NOMO-1 treated with dmso at 0.1 percent for 144 hours (cell line): ENCODE measurements at regions not wholly inside any gene's neighbourhood (a gene's known extent, or its start where the extent isn't known, plus 50 kb on each side); places are given as distances from the start of the nearest gene placed in this dataset.

Experiments used
- DNase-seq: peaks from one replicate; lab custom pipeline; 2025; ENCODE audit not compliant: unreplicated experiment; lab: John Stamatoyannopoulos, UW

DNA sequence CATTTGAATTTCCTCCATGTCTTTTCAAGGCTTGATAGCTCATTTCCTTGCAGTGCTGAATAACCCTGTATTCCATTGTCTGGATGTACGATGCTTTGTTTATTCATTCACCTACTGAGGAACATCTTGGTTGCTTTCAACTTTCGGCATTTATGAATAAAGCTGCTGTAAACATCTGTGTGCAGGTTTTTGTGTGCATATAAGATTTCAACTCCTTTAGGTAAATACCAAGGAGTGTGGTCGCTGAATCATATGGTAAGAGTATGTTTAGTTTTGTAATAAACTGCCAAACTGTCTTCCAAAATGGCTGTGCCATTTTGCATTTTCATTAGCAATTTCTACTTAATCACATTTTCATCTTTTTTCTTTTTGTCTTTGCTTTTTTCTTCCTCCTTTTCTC lies 327.7 kb upstream of the TBX3 start:
- no peak for DNase-seq

DNA sequence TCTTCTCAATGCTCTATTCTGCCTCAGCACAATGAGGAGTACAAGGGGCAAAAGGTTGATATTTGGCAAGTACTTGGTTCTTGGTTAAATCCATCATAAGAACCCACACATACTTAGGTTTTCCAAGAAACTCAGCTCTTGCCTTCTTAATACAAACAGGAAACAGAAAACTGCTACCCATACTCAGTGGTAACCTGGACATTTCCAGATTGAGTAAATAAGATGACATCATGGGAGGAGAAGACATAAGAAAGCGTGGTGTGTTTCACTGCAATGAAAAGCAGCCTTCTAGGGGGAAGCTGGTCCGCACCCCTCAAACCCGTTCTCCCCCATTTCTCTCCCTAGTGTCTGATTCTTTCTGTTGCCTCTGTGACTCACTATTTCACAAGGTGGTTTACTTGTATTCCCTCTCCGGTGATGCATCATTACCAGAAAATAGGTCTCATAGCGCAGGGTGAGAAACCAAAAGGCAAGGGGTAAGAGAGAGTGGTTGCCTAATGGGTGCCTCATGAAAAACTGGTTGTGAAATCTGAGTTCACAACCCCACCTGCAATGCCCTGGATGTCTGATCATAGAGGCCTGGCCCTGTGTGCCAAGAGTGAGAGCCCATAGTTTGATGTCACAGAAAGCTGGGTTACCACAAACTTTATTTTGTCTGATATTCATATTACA lies 326.5 kb upstream of the TBX3 start:
- DNase-seq = no peak

DNA sequence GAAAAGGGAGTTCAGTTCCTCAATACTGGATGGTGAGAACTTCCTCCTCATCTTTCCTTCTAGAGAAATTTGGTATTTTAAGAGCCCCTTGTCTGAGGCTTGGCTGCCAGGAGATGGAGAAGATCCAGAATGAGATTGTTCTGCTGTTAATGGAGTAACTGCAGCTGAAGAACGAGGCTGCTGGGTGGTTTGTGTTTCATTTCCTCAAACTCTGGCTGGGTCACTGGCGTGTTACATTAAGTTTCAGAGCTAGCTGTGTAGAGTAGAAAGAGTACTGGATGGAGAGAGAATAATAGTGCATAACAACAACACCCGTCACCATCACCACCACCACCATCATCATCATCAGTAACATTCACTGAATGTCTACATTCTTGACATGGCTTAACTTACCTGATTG lies 325.0 kb upstream of the TBX3 start:
- DNase-seq = no peak

DNA sequence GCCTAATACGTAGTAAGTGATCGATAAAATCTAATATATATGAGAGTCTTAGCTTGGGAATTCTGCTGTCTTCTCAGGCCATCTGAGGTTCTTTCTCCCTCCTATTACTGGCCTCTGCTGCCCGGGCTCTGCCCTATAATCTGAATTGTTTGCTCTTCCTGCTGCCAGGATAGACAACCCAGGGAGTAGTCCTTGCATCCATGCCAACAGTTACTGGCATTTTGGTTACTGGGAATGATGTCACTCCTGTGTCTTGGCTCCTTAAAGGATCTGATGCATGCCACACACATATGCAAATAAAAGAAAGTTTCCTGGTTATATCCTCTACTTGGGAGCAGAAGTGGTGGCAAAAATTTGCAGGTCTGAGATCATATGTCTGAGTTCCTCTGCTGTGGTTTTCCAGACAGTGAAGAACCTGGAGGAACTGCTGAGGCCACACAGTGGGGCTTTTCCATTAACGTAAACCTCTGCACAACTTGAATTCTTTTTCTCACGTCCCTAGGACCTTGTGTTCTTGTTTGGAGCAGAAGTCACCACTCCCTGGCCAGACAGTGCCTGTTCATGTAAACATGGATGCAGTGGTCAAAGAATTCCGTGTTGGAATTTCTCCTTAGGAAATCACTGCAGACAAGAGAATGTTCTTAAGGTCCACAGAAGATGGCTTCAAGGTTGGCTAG lies 320.6 kb upstream of the TBX3 start:
- no peak for DNase-seq

DNA sequence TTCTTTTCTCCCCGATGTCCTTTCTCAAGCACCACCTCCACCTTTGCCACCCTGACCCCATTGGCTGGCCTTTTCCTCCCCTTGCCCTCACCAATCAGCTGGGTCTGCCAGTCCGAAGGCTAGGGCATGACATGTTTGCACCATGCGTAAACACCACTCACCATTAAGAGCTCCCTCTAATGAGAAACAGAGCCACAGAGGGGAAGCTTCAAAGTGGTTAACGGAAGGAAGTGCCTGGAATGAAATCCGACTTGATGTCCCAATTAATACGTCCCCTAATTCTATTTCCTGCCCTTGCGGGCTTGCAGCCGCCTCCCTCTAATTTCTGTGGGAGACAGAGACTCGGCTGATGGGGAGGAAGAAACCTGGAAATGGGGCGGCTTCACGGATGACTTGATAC lies 318.5 kb upstream of the TBX3 start:
- no peak for DNase-seq

DNA sequence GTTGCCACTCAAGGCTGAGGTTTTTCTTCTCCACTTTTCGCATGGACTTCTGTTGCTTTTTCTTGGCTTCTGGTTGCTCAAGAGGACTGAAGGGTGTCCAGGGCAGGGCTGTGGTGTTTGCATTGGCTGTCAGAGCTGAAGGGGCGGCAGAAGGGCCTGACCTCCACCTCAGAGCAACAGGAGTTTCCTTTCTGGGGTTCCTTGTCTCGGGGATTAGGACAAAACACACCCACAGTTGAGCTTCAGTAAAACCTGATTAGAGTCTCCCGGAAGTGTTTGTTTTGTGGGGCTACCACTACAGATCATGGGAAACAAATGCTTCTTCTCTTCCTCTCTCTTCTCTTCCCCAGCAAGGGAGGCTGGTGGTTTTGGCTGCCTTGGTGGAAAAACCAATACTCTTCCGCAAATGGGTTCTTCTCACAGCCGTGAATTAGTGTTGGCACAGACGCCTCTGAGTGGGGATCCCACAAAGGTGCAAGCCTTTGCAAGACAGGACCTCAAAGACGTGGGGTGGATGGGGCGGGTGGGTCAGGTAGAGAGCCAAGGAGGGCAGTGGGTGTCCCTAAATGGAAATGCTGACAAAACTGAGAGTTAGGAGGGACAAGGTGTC lies 317.7 kb upstream of the TBX3 start:
- DNase-seq = no peak

DNA sequence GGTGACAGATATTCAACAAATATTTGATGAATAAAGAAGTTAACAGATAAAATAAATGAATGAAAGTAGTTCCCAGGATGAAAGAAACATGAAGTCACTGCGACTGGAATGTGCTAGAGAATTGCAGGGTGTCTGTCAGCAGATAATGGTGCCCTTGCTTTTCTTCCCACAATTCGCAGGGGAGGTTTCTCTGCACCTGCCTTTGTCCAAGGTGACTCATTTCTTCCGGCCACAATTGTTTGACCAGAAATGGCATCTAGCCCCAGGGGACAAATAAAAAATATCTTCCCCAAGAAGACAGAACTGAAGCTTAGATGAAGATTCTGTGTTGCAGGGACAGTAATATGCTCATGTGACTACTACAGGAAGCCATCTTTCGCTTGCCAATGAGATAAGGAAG lies 316.1 kb upstream of the TBX3 start:
- no peak for DNase-seq

DNA sequence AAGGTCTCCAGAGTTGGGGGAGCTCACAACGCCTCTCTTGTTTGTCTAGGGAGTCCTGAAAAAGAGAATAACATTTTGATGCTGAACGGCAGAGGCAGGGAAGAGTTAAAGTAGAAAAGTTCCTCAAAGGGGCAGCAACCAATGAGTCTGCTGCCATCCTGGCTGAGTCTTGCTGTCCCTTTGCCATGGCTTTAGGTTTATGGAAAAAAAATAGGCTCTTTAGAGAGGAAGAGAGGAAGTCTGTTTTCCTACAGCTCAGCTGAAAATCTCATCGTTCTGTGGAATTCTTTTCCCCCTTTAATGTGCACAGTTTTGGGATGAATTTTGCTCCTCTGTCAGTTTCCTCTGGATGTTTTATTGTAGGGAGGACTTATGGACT lies 314.8 kb upstream of the TBX3 start:
- no peak for DNase-seq

DNA sequence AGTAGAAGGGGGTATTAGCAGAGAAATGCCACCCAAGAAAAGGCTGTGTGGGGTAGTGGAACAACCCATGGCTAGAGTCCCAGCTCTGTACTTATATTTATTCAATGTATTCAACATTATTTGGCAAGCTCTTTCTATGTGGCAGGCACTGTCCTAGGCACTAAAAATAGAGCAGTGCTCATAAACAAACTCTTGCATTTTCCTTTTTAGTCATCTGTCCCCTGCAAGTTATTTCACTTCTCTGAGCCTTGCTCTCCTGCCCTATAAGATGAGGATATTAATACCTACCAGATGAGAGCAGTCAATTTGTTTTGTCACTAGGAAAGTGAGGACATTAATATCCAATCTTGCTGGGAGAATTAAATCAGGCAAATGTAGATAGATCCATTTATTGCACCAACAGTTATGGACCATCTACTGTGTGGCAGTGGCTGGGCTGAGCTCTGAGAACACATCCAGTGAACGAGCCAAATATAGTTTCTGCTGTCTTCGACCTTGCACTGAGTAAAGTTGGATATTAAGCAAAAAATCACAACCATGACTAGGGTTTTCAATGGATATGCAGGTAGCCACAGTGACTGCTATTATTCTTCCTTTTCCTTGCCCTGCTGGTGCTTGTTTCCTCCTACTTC lies 314.3 kb upstream of the TBX3 start:
- DNase-seq = no peak

DNA sequence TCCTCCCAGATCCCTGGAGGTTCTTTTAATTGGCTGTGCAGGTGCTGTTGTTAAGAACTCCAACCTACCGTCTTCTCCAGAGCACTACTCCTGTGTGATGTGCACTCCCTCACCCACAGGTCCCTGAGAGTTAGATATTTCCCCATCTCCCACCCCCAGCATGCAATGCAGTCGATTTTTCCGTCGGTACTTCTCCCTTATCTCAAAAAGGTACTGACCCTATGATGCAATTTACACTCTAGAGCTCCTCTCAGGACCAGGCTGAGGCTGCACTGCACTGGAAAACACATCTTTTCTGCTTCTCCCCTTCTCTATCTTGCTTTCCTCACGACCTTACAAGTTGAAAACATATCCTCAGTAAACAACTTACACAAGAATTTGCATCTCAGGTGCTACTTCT lies 312.4 kb upstream of the TBX3 start:
- no peak for DNase-seq

DNA sequence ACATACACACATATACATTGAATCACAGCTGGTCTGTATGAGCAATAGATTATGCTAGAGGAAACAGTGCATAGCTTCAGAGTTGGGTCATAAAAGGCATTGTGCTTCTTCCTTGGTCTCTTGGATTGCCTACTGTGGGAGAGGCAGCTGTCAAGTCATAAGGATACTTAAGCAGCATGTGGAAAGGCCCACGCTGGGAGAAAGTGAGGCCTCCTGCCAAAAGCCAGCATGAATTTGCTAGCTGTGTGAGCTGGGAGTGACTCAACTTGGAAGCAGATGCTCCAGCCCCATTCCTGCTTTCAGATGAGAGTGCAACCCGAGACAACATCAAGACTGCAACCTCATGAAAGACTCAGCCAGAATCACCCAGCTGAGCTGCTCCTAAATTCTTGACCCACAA lies 311.9 kb upstream of the TBX3 start:
- DNase-seq = no peak

DNA sequence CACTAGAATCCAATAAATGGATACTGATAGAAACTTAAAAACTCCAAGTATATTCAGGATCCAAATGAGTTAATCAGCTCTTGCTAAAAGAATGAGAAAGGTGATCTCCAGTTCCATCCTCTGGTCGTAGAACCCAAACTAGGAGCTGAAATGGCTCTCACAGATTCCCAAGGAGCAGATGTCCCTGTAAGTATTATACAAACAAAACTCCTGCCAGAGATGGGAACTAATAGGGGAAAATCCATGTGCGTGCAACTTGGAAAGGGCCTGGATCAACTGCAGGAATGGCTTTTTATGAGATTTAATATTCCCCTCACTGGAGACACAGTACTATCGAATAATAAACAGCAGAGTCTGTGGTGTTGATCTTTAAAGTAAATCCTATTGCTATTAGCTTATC lies 309.2 kb upstream of the TBX3 start:
- no peak for DNase-seq

DNA sequence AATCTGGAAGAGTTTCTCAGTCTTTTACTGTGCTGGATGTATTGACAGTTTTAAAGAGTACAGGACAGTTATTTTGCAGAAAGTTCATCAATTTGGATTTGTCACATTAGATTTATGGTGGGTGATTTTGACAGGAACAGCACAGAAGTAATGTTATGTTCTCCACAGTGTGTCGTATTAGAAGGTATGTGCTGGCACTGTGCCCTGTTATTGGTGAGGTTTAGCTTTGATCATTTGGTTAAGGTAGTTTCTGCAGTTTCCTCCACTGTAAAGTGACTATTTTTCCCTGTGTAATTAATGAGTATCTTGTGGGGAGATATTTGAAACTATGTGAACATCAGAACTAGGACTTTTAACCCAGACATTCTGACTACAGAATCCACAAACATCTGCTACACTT lies 308.5 kb upstream of the TBX3 start:
- DNase-seq = no peak

DNA sequence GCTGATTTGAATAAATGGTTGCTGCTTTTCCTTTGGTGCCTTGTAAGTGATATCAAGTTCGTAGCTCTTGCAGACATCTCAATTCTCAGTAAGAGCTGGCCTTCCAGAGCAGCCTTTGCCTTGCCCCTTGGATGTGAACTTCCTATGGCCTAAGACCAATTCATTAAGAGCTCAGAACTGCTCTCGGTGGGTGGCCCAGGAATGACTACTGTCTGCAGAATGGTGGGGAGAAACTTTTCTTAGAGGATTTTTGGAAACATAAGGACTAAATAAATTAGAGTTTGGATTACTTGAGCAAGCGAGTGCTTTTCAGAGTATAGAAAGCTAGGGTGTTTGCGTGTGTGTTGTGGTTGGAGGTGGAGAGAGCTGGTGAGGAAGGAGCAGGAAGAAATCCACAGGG lies 306.4 kb upstream of the TBX3 start:
- no peak for DNase-seq

DNA sequence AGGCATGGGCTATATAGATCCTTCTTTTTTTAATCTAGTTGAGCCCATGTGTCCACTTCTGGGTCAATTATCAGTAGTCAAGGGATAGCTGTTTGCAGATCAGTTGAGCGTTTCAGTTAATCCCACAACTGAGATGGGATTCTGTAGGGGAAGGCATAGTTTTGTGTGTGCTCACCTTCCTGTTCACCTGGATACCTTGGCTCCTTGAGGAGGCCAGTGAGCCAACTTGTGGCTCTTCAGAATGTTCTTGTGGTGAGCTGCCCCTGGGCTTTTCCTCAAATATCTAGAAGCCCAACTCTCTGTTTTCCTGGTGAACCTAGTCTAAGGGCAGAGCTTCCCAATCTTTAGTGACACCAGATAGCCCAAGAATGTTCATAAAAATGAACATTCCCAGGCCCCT lies 302.9 kb upstream of the TBX3 start:
- no peak for DNase-seq

DNA sequence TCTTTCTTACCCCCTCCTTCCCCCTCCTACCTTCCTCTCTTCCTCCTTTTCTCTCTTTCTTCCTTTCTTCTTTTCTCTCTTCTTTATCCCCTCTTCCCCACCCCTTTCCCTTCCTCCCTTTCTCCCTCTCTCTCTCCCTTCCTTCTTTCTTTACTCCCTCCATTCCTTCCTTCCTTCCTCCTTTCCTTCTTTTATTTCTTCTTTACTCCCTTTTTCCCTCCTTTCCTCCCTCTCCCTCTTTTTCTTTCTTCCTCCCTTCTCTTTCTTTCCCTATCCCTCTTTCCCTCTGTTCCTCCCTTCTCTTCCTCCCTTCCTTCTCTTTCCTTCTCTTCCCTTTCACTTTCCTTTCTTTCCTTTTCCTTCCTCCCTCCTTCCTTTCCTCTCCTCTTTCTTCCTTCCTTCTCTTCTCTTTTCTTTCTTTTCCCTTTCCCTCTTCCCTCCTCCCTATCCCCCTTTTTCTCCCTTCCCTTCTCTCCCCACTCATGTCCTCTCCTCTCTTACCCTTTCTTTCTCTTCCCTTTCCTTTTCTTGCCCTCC lies 302.3 kb upstream of the TBX3 start:
- no peak for DNase-seq

DNA sequence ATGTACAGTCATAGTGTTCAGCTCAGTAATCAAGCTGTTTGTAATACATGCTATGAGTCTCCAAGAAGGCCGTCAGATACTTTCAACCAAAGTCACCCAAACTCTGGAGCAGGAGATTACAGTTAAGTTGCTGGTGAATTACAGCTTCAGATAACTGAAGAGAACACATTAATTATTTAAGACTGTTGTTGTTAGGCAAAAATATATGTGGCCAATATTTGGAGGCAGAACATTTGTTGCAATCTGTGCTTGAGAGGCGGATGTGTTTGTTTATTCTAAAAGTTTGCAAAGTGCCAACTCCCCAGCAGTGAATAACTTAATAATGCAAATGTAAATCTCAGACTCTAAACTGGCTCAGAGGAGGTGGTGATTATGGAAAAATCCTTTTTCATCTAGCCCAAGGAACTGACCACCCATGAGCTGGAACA lies 300.7 kb upstream of the TBX3 start:
- DNase-seq = no peak

DNA sequence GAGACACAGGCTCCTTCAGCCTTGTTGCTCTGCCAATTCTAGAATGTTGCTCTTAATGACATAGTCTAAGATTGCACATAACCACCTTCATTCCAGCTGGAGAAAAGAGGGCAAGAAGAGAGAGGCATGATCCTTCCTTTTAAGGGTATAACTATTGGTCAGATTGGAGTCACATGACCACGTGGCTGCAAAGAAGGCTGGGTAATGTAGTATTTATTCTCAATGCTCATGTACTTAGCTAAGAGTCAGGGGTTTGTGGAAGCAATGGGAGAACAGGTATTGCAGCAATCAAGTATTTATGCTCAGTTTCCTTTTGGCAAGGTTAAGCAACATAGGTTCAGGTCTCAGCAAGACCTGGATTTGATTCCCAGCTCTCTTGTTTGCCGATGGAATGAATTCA lies 298.8 kb upstream of the TBX3 start:
- DNase-seq = no peak

DNA sequence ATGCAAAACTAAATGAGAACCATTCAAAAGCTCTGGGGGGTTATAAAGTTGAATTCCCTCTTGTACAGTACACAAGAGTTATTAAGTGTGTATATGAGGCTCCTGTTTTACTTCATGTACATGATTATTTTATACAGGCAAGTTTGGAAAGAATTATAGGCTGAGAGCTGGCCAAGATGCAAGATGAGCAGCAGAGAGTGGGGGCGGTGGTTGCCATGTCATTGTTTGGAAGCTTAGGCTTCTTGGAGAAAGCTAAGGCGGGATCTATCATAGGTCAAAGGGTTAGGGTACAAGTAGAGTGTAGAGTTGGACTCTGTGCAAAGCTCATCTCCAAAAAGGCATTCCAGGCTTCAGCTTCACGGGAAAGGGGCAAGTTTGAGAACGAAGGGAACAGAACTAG lies 297.1 kb upstream of the TBX3 start:
- no peak for DNase-seq

DNA sequence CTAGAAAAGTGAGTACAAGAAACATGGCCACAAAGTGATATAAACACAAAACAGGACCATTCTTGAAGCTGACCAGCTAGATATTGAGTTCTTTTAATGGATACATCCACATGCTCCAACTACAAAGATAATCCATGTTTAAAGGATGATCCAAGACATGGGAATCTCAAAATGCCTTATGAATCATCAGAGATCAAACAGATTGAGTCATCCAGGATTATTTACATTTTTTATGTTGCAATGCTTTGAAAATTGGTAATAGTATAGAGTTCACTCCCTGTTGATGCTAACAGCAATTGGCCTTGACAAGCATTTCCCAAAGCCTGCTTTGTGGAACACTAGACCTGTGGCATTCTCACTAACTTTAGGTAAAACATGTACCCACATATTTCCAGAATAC lies 293.0 kb upstream of the TBX3 start:
- DNase-seq = no peak

DNA sequence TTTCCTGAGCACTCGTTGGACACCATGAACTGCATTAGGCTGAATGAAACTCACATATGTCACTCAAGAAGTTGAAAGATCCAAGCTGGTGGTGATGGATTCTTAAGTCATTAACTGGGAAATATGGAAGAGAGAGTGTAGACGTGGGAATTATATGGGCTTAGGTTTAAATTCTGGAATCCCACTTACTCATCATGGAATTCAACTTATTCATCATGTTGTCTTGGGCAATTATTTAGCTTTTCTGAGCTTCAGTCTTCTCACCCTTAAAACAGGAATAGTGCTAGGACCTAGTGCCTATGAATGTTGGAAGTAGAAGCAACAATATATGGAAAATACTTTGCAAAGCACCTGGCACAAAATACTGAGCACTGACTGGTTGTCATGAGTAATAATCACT lies 292.4 kb upstream of the TBX3 start:
- no peak for DNase-seq
